ENCODE measurements at regions not wholly inside any gene's neighbourhood (a gene's known extent, or its start where the extent isn't known, plus 50 kb on each side); places are given as distances from the start of the nearest gene placed in this dataset.

- TF ChIP-seq CREB1 (IDR thresholded peaks at IDR 0.05; ENCODE audit: low read depth) = no peak
- no peak for TF ChIP-seq TAF1 (IDR thresholded peaks at IDR 0.05; ENCODE audit: low read depth)
- TF ChIP-seq EP300 (IDR thresholded peaks at IDR 0.05; ENCODE audit: borderline replicate concordance) = no peak
- TF ChIP-seq USF1 (IDR thresholded peaks at IDR 0.05) = no peak
- TF ChIP-seq CEBPB (IDR thresholded peaks at IDR 0.05) = no peak
- TF ChIP-seq FOXM1 (IDR thresholded peaks at IDR 0.05; ENCODE audit: borderline replicate concordance, low read depth) = no peak
- no peak for TF ChIP-seq EGR1 (IDR thresholded peaks at IDR 0.05)
- no peak for TF ChIP-seq TCF12 (IDR thresholded peaks at IDR 0.05; ENCODE audit: low read depth)
- no peak for TF ChIP-seq RAD21 (IDR thresholded peaks at IDR 0.05; ENCODE audit: low read depth)
- no peak for TF ChIP-seq TEAD4 (IDR thresholded peaks at IDR 0.05)
- TF ChIP-seq ZBTB7A (IDR thresholded peaks at IDR 0.05; ENCODE audit: low read depth) = no peak
- TF ChIP-seq YY1 (IDR thresholded peaks at IDR 0.05; ENCODE audit: low read depth) = no peak
- no peak for TF ChIP-seq REST (IDR thresholded peaks at IDR 0.05; ENCODE audit: low read depth)
- TF ChIP-seq MAX (IDR thresholded peaks at IDR 0.05) = no peak
- TF ChIP-seq NFIC (IDR thresholded peaks at IDR 0.05) = no peak
Measured at GRCh38 chr2:15038366-15039364, 406.1 kb downstream of the LRATD1 start.

GRCh38 chr2:15040429-15041084, 408.0 kb downstream of the LRATD1 start:
- TF ChIP-seq YY1 (IDR thresholded peaks at IDR 0.05; ENCODE audit: low read depth) = no peak
- TF ChIP-seq ZBTB7A (IDR thresholded peaks at IDR 0.05; ENCODE audit: low read depth) = no peak
- TF ChIP-seq EGR1 (IDR thresholded peaks at IDR 0.05) = no peak
- TF ChIP-seq USF1 (IDR thresholded peaks at IDR 0.05) = no peak
- no peak for TF ChIP-seq TEAD4 (IDR thresholded peaks at IDR 0.05)
- no peak for TF ChIP-seq RAD21 (IDR thresholded peaks at IDR 0.05; ENCODE audit: low read depth)
- TF ChIP-seq EP300 (IDR thresholded peaks at IDR 0.05; ENCODE audit: borderline replicate concordance) = no peak
- TF ChIP-seq REST (IDR thresholded peaks at IDR 0.05; ENCODE audit: low read depth) = no peak
- TF ChIP-seq FOXM1 (IDR thresholded peaks at IDR 0.05; ENCODE audit: borderline replicate concordance, low read depth) = no peak
- no peak for TF ChIP-seq NFIC (IDR thresholded peaks at IDR 0.05)
- no peak for TF ChIP-seq TAF1 (IDR thresholded peaks at IDR 0.05; ENCODE audit: low read depth)
- TF ChIP-seq CEBPB (IDR thresholded peaks at IDR 0.05) = no peak
- no peak for TF ChIP-seq TCF12 (IDR thresholded peaks at IDR 0.05; ENCODE audit: low read depth)
- no peak for TF ChIP-seq CREB1 (IDR thresholded peaks at IDR 0.05; ENCODE audit: low read depth)
- TF ChIP-seq MAX (IDR thresholded peaks at IDR 0.05) = no peak

- TF ChIP-seq REST (IDR thresholded peaks at IDR 0.05; ENCODE audit: low read depth) = peak; percentile 40; the same call in 1 of the 2 replicates
- no peak for TF ChIP-seq EP300 (IDR thresholded peaks at IDR 0.05; ENCODE audit: borderline replicate concordance)
Measured at GRCh38 chr2:15041429-15041837, 408.9 kb downstream of the LRATD1 start.

- TF ChIP-seq MAX (IDR thresholded peaks at IDR 0.05) = no peak
- TF ChIP-seq CEBPB (IDR thresholded peaks at IDR 0.05) = no peak
- no peak for TF ChIP-seq FOXM1 (IDR thresholded peaks at IDR 0.05; ENCODE audit: borderline replicate concordance, low read depth)
- no peak for TF ChIP-seq EGR1 (IDR thresholded peaks at IDR 0.05)
- TF ChIP-seq YY1 (IDR thresholded peaks at IDR 0.05; ENCODE audit: low read depth) = no peak
- TF ChIP-seq EP300 (IDR thresholded peaks at IDR 0.05; ENCODE audit: borderline replicate concordance) = no peak
- TF ChIP-seq ZBTB7A (IDR thresholded peaks at IDR 0.05; ENCODE audit: low read depth) = no peak
- TF ChIP-seq TCF12 (IDR thresholded peaks at IDR 0.05; ENCODE audit: low read depth) = no peak
- no peak for TF ChIP-seq USF1 (IDR thresholded peaks at IDR 0.05)
- no peak for TF ChIP-seq NFIC (IDR thresholded peaks at IDR 0.05)
- TF ChIP-seq TEAD4 (IDR thresholded peaks at IDR 0.05) = no peak
- no peak for TF ChIP-seq RAD21 (IDR thresholded peaks at IDR 0.05; ENCODE audit: low read depth)
- TF ChIP-seq TAF1 (IDR thresholded peaks at IDR 0.05; ENCODE audit: low read depth) = no peak
- TF ChIP-seq REST (IDR thresholded peaks at IDR 0.05; ENCODE audit: low read depth) = no peak
- TF ChIP-seq CREB1 (IDR thresholded peaks at IDR 0.05; ENCODE audit: low read depth) = no peak
Measured at GRCh38 chr2:15042801-15043217, 410.3 kb downstream of the LRATD1 start.
